H9 (cell line): ENCODE measurements at regions not wholly inside any gene's neighbourhood (a gene's known extent, or its start where the extent isn't known, plus 50 kb on each side); places are given as distances from the start of the nearest gene placed in this dataset.

ENCODE experiments used
- DNase-seq: peaks from one replicate; pipeline ENCODE4 v3.0.0-alpha.2; 2017
- H2AFZ ChIP-seq: one replicate; pipeline ENCODE4 v1.6.1; 2013; ENCODE audit warnings: mild to moderate bottlenecking, low read length, control low read depth, moderate library complexity
- H2AK5ac ChIP-seq: 2 replicates; pipeline ENCODE4 v1.6.1; 2013; ENCODE audit warnings: low read length, control low read depth, mixed read lengths; ENCODE audit not compliant: insufficient read length
- H2BK120ac ChIP-seq: one replicate; pipeline ENCODE4 v1.6.1; 2013; ENCODE audit warnings: low read depth, mild to moderate bottlenecking, low read length, control low read depth, inconsistent platforms; ENCODE audit not compliant: poor library complexity, severe bottlenecking
- H2BK12ac ChIP-seq: 2 replicates; pipeline ENCODE4 v1.6.1; 2013; ENCODE audit warnings: low read length, control low read depth, mixed read lengths, low read depth; ENCODE audit not compliant: insufficient read length
- H2BK15ac ChIP-seq: 2 replicates; pipeline ENCODE4 v1.6.1; 2013; ENCODE audit warnings: low read depth, low read length, control low read depth
- H2BK20ac ChIP-seq: one replicate; pipeline ENCODE4 v1.6.1; 2013; ENCODE audit warnings: low read depth, mild to moderate bottlenecking, low read length, control low read depth, inconsistent platforms; ENCODE audit not compliant: poor library complexity, severe bottlenecking
- H2BK5ac ChIP-seq: 2 replicates; pipeline ENCODE4 v1.6.1; 2013; ENCODE audit warnings: low read length, control low read depth, mixed read lengths; ENCODE audit not compliant: insufficient read length
- H3K14ac ChIP-seq: 2 replicates; pipeline ENCODE4 v1.6.1; 2013; ENCODE audit warnings: low read length, control low read depth; ENCODE audit not compliant: insufficient read depth
- H3K18ac ChIP-seq: 2 replicates; pipeline ENCODE4 v1.6.1; 2013; ENCODE audit warnings: low read depth, mild to moderate bottlenecking, mixed read lengths, low read length, control low read depth; ENCODE audit not compliant: insufficient read length
- H3K23ac ChIP-seq: 2 replicates; pipeline ENCODE4 v1.6.1; 2013; ENCODE audit warnings: low read length, control low read depth, mixed read lengths, low read depth; ENCODE audit not compliant: insufficient read length
- H3K23me2 ChIP-seq: 2 replicates; pipeline ENCODE4 v1.6.1; 2013; ENCODE audit warnings: low read depth, mild to moderate bottlenecking, mixed read lengths, low read length, control low read depth; ENCODE audit not compliant: insufficient read length, poor library complexity, severe bottlenecking
- H3K27ac ChIP-seq: 2 replicates; pipeline ENCODE4 v1.5.1; 2013; ENCODE audit warnings: low read length, control low read depth, mixed read lengths, low read depth; ENCODE audit not compliant: insufficient read length
- H3K27me3 ChIP-seq: 2 replicates; pipeline ENCODE4 v1.6.1; 2013; ENCODE audit warnings: low read length, control low read depth, inconsistent platforms; ENCODE audit not compliant: insufficient read depth
- H3K4ac ChIP-seq: 2 replicates; pipeline ENCODE4 v1.6.1; 2013; ENCODE audit warnings: low read depth, mild to moderate bottlenecking, control low read depth, inconsistent platforms, low read length, moderate library complexity
- H3K4me1 ChIP-seq: 2 replicates; pipeline ENCODE4 v1.6.1; 2013; ENCODE audit warnings: low read length, control low read depth, inconsistent platforms; ENCODE audit not compliant: insufficient read depth
- H3K4me2 ChIP-seq: 2 replicates; pipeline ENCODE4 v1.6.1; 2013; ENCODE audit warnings: low read length, control low read depth, mixed read lengths; ENCODE audit not compliant: insufficient read length, insufficient read depth
- H3K56ac ChIP-seq: 2 replicates; pipeline ENCODE4 v1.6.1; 2013; ENCODE audit warnings: low read depth, mild to moderate bottlenecking, mixed read lengths, low read length, control low read depth; ENCODE audit not compliant: insufficient read length
- H3K79me1 ChIP-seq: 2 replicates; pipeline ENCODE4 v1.6.1; 2013; ENCODE audit warnings: low read depth, mild to moderate bottlenecking, moderate library complexity, low read length, control low read depth, inconsistent platforms; ENCODE audit not compliant: insufficient read depth, poor library complexity, severe bottlenecking
- H3K79me2 ChIP-seq: 2 replicates; pipeline ENCODE4 v1.6.1; 2013; ENCODE audit warnings: low read length, control low read depth, inconsistent platforms; ENCODE audit not compliant: insufficient read depth
- H3K9ac ChIP-seq: 2 replicates; pipeline ENCODE4 v1.6.1; 2013; ENCODE audit warnings: low read length, control low read depth, mixed read lengths; ENCODE audit not compliant: insufficient read length; ENCODE audit errors: extremely low read depth
- H3K9me3 ChIP-seq: one replicate; pipeline ENCODE4 v1.6.1; 2013; ENCODE audit warnings: low read depth, low read length, inconsistent platforms; ENCODE audit not compliant: control insufficient read depth
- H3T11ph ChIP-seq: one replicate; pipeline ENCODE4 v1.6.1; 2013; ENCODE audit warnings: mild to moderate bottlenecking, low read length, control low read depth, inconsistent platforms
- H4K20me1 ChIP-seq: one replicate; pipeline ENCODE4 v1.6.1; 2013; ENCODE audit not compliant: control insufficient read depth, insufficient read length, insufficient read depth
- H4K5ac ChIP-seq: 2 replicates; pipeline ENCODE4 v1.6.1; 2013; ENCODE audit warnings: low read depth, mild to moderate bottlenecking, mixed read lengths, low read length, control low read depth; ENCODE audit not compliant: insufficient read length
- H4K8ac ChIP-seq: replicated peaks from 2 replicates; pipeline ENCODE4 v1.6.1; 2013; ENCODE audit warnings: low read length, control low read depth, mixed read lengths, low read depth; ENCODE audit not compliant: insufficient read length
- H4K91ac ChIP-seq: 2 replicates; pipeline ENCODE4 v1.6.1; 2013; ENCODE audit warnings: low read depth, mild to moderate bottlenecking, moderate library complexity, mixed read lengths, low read length, control low read depth; ENCODE audit not compliant: insufficient read length
- H3K27ac Mint-ChIP-seq, 3 experiments: 2 replicates in 2 of 3; 3 replicates in 1 of 3; pipeline ENCODE4 v1.8.0; 2020 to 2021; ENCODE audit warnings: mixed read lengths in 3 of 3, mild to moderate bottlenecking in 1 of 3, moderate library complexity in 1 of 3
- H3K27me3 Mint-ChIP-seq: 2 replicates; pipeline ENCODE4 v1.8.0; 2021; ENCODE audit warnings: low read depth, mild to moderate bottlenecking, moderate library complexity, mixed read lengths
- H3K36me3 Mint-ChIP-seq, 3 experiments: 2 replicates in 2 of 3; 3 replicates in 1 of 3; pipeline ENCODE4 v1.8.0; 2020 to 2021; ENCODE audit warnings: low read depth in 3 of 3, mixed read lengths in 3 of 3; ENCODE audit not compliant: insufficient read depth in 1 of 3
- H3K4me1 Mint-ChIP-seq, 2 experiments: 2 replicates each; pipeline ENCODE4 v1.8.0; 2020; ENCODE audit warnings: mixed read lengths in 2 of 2
- H3K4me3 Mint-ChIP-seq, 2 experiments: 2 replicates in 1 of 2; 3 replicates in 1 of 2; pipeline ENCODE4 v1.8.0; 2020 to 2021; ENCODE audit warnings: mild to moderate bottlenecking in 2 of 2, mixed read lengths in 2 of 2, moderate library complexity in 1 of 2
- H3K9me3 Mint-ChIP-seq, 2 experiments: 2 replicates in 1 of 2; 3 replicates in 1 of 2; pipeline ENCODE4 v1.8.0; 2020; ENCODE audit warnings: mild to moderate bottlenecking in 2 of 2, mixed read lengths in 2 of 2, moderate library complexity in 1 of 2
- TF ChIP-seq, protein P1 (sequence below): fragments of 200-600 bp; sonication (generic); conservative IDR thresholded peaks from 3 replicates; pipeline ENCODE4 v1.8.0; 2021; ENCODE audit warnings: antibody characterized with exemption, mild to moderate bottlenecking

DNA sequence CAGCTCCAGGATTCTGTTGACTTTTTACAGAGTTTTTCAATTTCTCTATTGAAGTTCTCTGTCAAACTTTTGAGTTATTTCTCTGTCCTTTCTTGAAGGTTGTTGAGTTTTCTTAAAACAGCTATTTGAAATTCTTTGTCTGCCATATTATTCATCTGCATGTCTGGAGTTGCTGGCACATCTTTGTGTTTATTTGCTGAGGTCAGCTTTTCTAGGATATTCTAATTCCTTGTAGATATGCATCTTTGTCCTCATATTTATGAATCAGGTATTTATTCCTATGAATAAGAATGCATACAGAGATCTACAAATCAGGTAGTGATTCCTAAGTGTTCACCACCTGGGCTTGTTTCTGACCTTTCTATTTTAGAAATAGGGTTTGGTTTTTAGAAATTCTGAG lies 546.4 kb downstream of the RAPGEF2 start:
- H3K4me1 ChIP-seq = no peaks in the 10 kb centered on the region
- no peak overlapping the region for H2BK15ac ChIP-seq
- H3K27ac Mint-ChIP-seq = no peak overlapping the region
- H4K8ac ChIP-seq = no peak overlapping the region
- H3K27me3 Mint-ChIP-seq = no peaks in the 10 kb centered on the region
- H3K23me2 ChIP-seq = no peaks in the 10 kb centered on the region
- no peak overlapping the region for H2BK12ac ChIP-seq
- peaks cover 0 to 2% of the 10 kb centered on the region in 2 experiments; a peak in 2 of 5 replicates for H3K9me3 Mint-ChIP-seq
- H3K79me1 ChIP-seq = no peaks in the 10 kb centered on the region
- no peak overlapping the region for H2BK120ac ChIP-seq
- no peak overlapping the region for H2BK5ac ChIP-seq
- no peak overlapping the region for H3K9ac ChIP-seq
- H3K4ac ChIP-seq = no peak overlapping the region
- no peak overlapping the region for H3K56ac ChIP-seq
- no peaks in the 10 kb centered on the region for H3K36me3 Mint-ChIP-seq
- no peaks in the 10 kb centered on the region for H4K20me1 ChIP-seq
- no peaks in the 10 kb centered on the region for H3K27me3 ChIP-seq
- no peak overlapping the region for H3T11ph ChIP-seq
- no peak overlapping the region for H4K91ac ChIP-seq
- no peak overlapping the region for H2AK5ac ChIP-seq
- H2AFZ ChIP-seq = no peak overlapping the region
- H3K9me3 ChIP-seq = no peaks in the 10 kb centered on the region
- H3K27ac ChIP-seq = no peak overlapping the region
- no peak overlapping the region for H3K18ac ChIP-seq
- DNase-seq = no peak
- H3K14ac ChIP-seq = no peak overlapping the region
- no peak overlapping the region for H3K23ac ChIP-seq
- H3K4me3 Mint-ChIP-seq = no peak overlapping the region
- no peak overlapping the region for H2BK20ac ChIP-seq
- no peaks in the 10 kb centered on the region for H3K4me1 Mint-ChIP-seq
- H4K5ac ChIP-seq = no peak overlapping the region
- H3K79me2 ChIP-seq = no peaks in the 10 kb centered on the region
- H3K4me2 ChIP-seq = no peak overlapping the region
- TF ChIP-seq, protein P1, sequence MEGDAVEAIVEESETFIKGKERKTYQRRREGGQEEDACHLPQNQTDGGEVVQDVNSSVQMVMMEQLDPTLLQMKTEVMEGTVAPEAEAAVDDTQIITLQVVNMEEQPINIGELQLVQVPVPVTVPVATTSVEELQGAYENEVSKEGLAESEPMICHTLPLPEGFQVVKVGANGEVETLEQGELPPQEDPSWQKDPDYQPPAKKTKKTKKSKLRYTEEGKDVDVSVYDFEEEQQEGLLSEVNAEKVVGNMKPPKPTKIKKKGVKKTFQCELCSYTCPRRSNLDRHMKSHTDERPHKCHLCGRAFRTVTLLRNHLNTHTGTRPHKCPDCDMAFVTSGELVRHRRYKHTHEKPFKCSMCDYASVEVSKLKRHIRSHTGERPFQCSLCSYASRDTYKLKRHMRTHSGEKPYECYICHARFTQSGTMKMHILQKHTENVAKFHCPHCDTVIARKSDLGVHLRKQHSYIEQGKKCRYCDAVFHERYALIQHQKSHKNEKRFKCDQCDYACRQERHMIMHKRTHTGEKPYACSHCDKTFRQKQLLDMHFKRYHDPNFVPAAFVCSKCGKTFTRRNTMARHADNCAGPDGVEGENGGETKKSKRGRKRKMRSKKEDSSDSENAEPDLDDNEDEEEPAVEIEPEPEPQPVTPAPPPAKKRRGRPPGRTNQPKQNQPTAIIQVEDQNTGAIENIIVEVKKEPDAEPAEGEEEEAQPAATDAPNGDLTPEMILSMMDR = no peak
